Cardiac fibroblast (primary cell): ENCODE measurements at regions not wholly inside any gene's neighbourhood (a gene's known extent, or its start where the extent isn't known, plus 50 kb on each side); places are given as distances from the start of the nearest gene placed in this dataset.
"Not testable (repeated sequence)": the region's sequence is repeated elsewhere in the genome, so short reads cannot be mapped to it uniquely, and the experiment has no call there.

Experiments used
- DNase-seq, 2 donors: peaks; one replicate each; pipeline versions ENCODE4 v3.0.0 to v3.0.0-alpha.2; 2010; ENCODE audit warnings: low read depth in 2 of 2
- H3K4me3 ChIP-seq, 2 donors: replicated peaks in 1 of 2; 1 replicate in 1 of 2; 2 replicates in 1 of 2; pipeline ENCODE4 v1.5.1; 2011; ENCODE audit warnings: low read depth in 2 of 2, low read length in 2 of 2, mild to moderate bottlenecking in 2 of 2, moderate library complexity in 1 of 2
- CTCF ChIP-seq: IDR thresholded peaks from one replicate; pipeline ENCODE4 v1.5.1; 2011; ENCODE audit warnings: low read depth, mild to moderate bottlenecking, low read length, inconsistent platforms

- H3K4me3 ChIP-seq, result no peak overlapping the region
- no peak for TF ChIP-seq CTCF
- peak; percentile 5 to 12 for DNase-seq
Measured at GRCh38 chr1:221241592-221241991, 362.3 kb downstream of the HLX start.

GRCh38 chr1:221246067-221246466 is 366.8 kb downstream of the HLX start:
- TF ChIP-seq CTCF, result no peak
- no peak for DNase-seq
- no peak overlapping the region for H3K4me3 ChIP-seq

- TF ChIP-seq CTCF, result no peak
- no peak for DNase-seq
- H3K4me3 ChIP-seq, result no peak overlapping the region
Measured at GRCh38 chr1:221246628-221247415, 367.6 kb downstream of the HLX start.

- no peak for DNase-seq
- no peak for TF ChIP-seq CTCF
- H3K4me3 ChIP-seq, result no peak overlapping the region
Measured at GRCh38 chr1:221251580-221251979, 372.3 kb downstream of the HLX start.

- no peak for DNase-seq
- TF ChIP-seq CTCF, result no peak
- H3K4me3 ChIP-seq, result no peak overlapping the region
Measured at GRCh38 chr1:221254813-221255212, 375.6 kb downstream of the HLX start.

GRCh38 chr1:221256773-221257172 is 377.5 kb downstream of the HLX start:
- no peak for DNase-seq
- H3K4me3 ChIP-seq, result no peak overlapping the region
- no peak for TF ChIP-seq CTCF

GRCh38 chr1:221257548-221257947 is 378.3 kb downstream of the HLX start:
- not testable (repeated sequence) for DNase-seq, H3K4me3 ChIP-seq

- DNase-seq, H3K4me3 ChIP-seq: not testable (repeated sequence)
Measured at GRCh38 chr1:221262677-221263076, 383.4 kb downstream of the HLX start.
